Activated naive CD4-positive, alpha-beta T cell treated with Interleukin-2 at 50 U/mL for 16 hours (primary cell): ENCODE measurements at regions not wholly inside any gene's neighbourhood (a gene's known extent, or its start where the extent isn't known, plus 50 kb on each side); places are given as distances from the start of the nearest gene placed in this dataset.
"Not testable (repeated sequence)": the region's sequence is repeated elsewhere in the genome, so short reads cannot be mapped to it uniquely, and the experiment has no call there.

Source experiments
- DNase-seq: peaks from one replicate; pipeline ENCODE4 v3.0.0-alpha.2; 2020

- DNase-seq = not testable (repeated sequence)
Observed at GRCh38 chr16:31975826-31976419, 102.3 kb downstream of the ZNF267 start.

- DNase-seq = not testable (repeated sequence)
Observed at GRCh38 chr16:31978463-31978862, 104.9 kb downstream of the ZNF267 start.

- not testable (repeated sequence) for DNase-seq
Observed at GRCh38 chr16:31981739-31982138, 108.1 kb downstream of the ZNF267 start.

GRCh38 chr16:31982986-31983385 lies 109.4 kb downstream of the ZNF267 start:
- DNase-seq = not testable (repeated sequence)

GRCh38 chr16:31983666-31984065 lies 110.1 kb downstream of the ZNF267 start:
- DNase-seq = not testable (repeated sequence)

GRCh38 chr16:31986895-31987294 lies 113.3 kb downstream of the ZNF267 start:
- DNase-seq = not testable (repeated sequence)

- DNase-seq = peak; percentile 66
Observed at GRCh38 chr16:31988595-31989581, 115.3 kb downstream of the ZNF267 start.

GRCh38 chr16:31990261-31990660 lies 116.7 kb downstream of the ZNF267 start:
- DNase-seq = not testable (repeated sequence)

GRCh38 chr16:31990980-31991379 lies 117.4 kb downstream of the ZNF267 start:
- not testable (repeated sequence) for DNase-seq

- peak; percentile 8 for DNase-seq
Observed at GRCh38 chr16:31996325-31996724, 122.7 kb downstream of the ZNF267 start.

GRCh38 chr16:32002496-32002895 lies 128.9 kb downstream of the ZNF267 start:
- DNase-seq = not testable (repeated sequence)

- DNase-seq = not testable (repeated sequence)
Observed at GRCh38 chr16:32003819-32004218, 130.2 kb downstream of the ZNF267 start.

- peak; percentile 2 for DNase-seq
Observed at GRCh38 chr16:32038783-32039496, 165.3 kb downstream of the ZNF267 start.

- not testable (repeated sequence) for DNase-seq
Observed at GRCh38 chr16:32039919-32040318, 166.3 kb downstream of the ZNF267 start.

- peak; percentile 36 for DNase-seq
Observed at GRCh38 chr16:32066016-32066651, 187.0 kb upstream of the TP53TG3D start.

GRCh38 chr16:32071586-32071985 lies 181.5 kb upstream of the TP53TG3D start:
- not testable (repeated sequence) for DNase-seq

- not testable (repeated sequence) for DNase-seq
Observed at GRCh38 chr16:32083891-32084290, 169.2 kb upstream of the TP53TG3D start.

GRCh38 chr16:32084656-32085401 lies 168.3 kb upstream of the TP53TG3D start:
- DNase-seq = peak; percentile 6

- DNase-seq = peak; percentile 64
Observed at GRCh38 chr16:32085438-32086141, 167.5 kb upstream of the TP53TG3D start.

GRCh38 chr16:32115562-32115961 lies 137.5 kb upstream of the TP53TG3D start:
- DNase-seq = not testable (repeated sequence)

- DNase-seq = no peak
Observed at GRCh38 chr16:32116080-32116479, 137.0 kb upstream of the TP53TG3D start.
